ENCODE measurements at regions not wholly inside any gene's neighbourhood (a gene's known extent, or its start where the extent isn't known, plus 50 kb on each side); places are given as distances from the start of the nearest gene placed in this dataset.

DNA sequence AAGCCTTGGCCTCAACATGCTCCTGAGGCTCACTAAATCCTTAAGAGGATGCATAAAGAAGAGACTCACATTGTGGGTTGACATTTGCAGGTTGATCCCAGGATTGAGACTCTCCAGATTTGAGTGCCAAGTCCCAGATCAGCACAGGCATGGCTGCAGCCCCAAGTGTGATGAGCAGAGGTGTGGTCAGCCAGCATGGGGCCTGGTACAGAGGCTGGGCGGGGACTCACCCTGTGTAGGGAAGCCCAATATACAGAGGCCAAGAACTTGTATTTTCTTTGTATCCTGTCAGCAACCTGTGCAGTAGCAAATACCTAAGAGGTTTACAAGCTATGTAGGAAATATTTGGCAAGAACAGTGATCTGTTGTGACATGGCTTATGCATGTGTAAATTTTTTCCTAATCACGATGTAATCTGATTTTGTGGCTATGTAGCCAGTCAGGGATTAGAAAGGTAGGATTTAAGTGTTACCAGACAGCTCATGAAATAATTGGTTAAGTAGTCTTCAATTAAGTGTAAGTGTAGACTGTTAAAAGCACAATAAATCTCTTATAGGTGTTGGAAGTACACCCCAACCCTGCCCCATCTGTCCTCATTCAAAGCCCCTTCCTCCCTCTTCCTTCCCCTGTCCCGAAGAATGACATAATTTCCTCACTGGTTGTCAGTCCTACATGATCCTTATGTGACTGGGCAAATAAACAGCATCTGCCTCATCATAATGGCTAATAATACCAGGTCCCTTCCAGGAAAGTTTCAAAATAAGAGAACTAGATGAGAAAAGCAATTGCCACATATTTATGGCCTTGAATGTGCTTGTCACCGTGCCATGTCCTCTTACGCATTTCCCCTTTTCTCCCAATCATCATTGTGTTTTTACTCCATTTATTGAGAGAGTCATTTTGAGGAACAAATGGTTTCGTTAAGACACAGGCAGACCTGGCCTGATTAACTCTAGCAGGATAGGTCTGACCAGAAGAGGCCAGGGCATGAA is 120.9 kb downstream of the HLX start:
- TF ChIP-seq POLR2AphosphoS5 (IDR thresholded peaks at IDR 0.05): no peak
- TF ChIP-seq EP300 (conservative IDR thresholded peaks at IDR 0.05; ENCODE audit: poor library complexity, severe bottlenecking): no peak
- no peak for TF ChIP-seq EZH2 (IDR thresholded peaks at IDR 0.05; ENCODE audit: borderline replicate concordance, insufficient read depth, low read length, poor library complexity, severe bottlenecking)
- no peak for TF ChIP-seq MXI1 (conservative IDR thresholded peaks at IDR 0.05; ENCODE audit: poor library complexity, severe bottlenecking)
- TF ChIP-seq, protein P1, sequence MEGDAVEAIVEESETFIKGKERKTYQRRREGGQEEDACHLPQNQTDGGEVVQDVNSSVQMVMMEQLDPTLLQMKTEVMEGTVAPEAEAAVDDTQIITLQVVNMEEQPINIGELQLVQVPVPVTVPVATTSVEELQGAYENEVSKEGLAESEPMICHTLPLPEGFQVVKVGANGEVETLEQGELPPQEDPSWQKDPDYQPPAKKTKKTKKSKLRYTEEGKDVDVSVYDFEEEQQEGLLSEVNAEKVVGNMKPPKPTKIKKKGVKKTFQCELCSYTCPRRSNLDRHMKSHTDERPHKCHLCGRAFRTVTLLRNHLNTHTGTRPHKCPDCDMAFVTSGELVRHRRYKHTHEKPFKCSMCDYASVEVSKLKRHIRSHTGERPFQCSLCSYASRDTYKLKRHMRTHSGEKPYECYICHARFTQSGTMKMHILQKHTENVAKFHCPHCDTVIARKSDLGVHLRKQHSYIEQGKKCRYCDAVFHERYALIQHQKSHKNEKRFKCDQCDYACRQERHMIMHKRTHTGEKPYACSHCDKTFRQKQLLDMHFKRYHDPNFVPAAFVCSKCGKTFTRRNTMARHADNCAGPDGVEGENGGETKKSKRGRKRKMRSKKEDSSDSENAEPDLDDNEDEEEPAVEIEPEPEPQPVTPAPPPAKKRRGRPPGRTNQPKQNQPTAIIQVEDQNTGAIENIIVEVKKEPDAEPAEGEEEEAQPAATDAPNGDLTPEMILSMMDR (IDR thresholded peaks at IDR 0.05; ENCODE audit: poor library complexity, severe bottlenecking): no peak
- no peak for TF ChIP-seq RAD21 (conservative IDR thresholded peaks at IDR 0.05)
- no peak for TF ChIP-seq TAF1 (IDR thresholded peaks at IDR 0.05; ENCODE audit: low read depth)
- no peak for TF ChIP-seq SMC3 (conservative IDR thresholded peaks at IDR 0.05; ENCODE audit: poor library complexity)
- TF ChIP-seq, protein P2, sequence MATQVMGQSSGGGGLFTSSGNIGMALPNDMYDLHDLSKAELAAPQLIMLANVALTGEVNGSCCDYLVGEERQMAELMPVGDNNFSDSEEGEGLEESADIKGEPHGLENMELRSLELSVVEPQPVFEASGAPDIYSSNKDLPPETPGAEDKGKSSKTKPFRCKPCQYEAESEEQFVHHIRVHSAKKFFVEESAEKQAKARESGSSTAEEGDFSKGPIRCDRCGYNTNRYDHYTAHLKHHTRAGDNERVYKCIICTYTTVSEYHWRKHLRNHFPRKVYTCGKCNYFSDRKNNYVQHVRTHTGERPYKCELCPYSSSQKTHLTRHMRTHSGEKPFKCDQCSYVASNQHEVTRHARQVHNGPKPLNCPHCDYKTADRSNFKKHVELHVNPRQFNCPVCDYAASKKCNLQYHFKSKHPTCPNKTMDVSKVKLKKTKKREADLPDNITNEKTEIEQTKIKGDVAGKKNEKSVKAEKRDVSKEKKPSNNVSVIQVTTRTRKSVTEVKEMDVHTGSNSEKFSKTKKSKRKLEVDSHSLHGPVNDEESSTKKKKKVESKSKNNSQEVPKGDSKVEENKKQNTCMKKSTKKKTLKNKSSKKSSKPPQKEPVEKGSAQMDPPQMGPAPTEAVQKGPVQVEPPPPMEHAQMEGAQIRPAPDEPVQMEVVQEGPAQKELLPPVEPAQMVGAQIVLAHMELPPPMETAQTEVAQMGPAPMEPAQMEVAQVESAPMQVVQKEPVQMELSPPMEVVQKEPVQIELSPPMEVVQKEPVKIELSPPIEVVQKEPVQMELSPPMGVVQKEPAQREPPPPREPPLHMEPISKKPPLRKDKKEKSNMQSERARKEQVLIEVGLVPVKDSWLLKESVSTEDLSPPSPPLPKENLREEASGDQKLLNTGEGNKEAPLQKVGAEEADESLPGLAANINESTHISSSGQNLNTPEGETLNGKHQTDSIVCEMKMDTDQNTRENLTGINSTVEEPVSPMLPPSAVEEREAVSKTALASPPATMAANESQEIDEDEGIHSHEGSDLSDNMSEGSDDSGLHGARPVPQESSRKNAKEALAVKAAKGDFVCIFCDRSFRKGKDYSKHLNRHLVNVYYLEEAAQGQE (IDR thresholded peaks at IDR 0.05; ENCODE audit: borderline replicate concordance): no peak
